Coronary artery (tissue), 2 donors: ENCODE measurements at regions not wholly inside any gene's neighbourhood (a gene's known extent, or its start where the extent isn't known, plus 50 kb on each side); places are given as distances from the start of the nearest gene placed in this dataset.

Experiments
- DNase-seq: peaks from one replicate; pipeline ENCODE4 v3.0.0-alpha.2; 2017; ENCODE audit warnings: low spot score
- H3K27ac ChIP-seq, 2 donors: fragments of 200-600 bp; sonication (generic); one replicate each; pipeline ENCODE4 v1.5.1; 2016 to 2019
- H3K4me3 ChIP-seq: fragments of 200-600 bp; sonication (generic); 2 replicates; pipeline ENCODE4 v1.5.1; 2016; ENCODE audit warnings: mild to moderate bottlenecking, moderate library complexity
- TF ChIP-seq, protein P1 (sequence below): fragments of 200-600 bp; sonication (generic); IDR thresholded peaks from one replicate; pipeline ENCODE4 v1.5.1; 2019; ENCODE audit warnings: antibody characterized with exemption

- TF ChIP-seq, protein P1, sequence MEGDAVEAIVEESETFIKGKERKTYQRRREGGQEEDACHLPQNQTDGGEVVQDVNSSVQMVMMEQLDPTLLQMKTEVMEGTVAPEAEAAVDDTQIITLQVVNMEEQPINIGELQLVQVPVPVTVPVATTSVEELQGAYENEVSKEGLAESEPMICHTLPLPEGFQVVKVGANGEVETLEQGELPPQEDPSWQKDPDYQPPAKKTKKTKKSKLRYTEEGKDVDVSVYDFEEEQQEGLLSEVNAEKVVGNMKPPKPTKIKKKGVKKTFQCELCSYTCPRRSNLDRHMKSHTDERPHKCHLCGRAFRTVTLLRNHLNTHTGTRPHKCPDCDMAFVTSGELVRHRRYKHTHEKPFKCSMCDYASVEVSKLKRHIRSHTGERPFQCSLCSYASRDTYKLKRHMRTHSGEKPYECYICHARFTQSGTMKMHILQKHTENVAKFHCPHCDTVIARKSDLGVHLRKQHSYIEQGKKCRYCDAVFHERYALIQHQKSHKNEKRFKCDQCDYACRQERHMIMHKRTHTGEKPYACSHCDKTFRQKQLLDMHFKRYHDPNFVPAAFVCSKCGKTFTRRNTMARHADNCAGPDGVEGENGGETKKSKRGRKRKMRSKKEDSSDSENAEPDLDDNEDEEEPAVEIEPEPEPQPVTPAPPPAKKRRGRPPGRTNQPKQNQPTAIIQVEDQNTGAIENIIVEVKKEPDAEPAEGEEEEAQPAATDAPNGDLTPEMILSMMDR, result no peak
These were observed 869.4 kb upstream of the ID2 start for GRCh38 chr2:7812231-7812995.

DNA sequence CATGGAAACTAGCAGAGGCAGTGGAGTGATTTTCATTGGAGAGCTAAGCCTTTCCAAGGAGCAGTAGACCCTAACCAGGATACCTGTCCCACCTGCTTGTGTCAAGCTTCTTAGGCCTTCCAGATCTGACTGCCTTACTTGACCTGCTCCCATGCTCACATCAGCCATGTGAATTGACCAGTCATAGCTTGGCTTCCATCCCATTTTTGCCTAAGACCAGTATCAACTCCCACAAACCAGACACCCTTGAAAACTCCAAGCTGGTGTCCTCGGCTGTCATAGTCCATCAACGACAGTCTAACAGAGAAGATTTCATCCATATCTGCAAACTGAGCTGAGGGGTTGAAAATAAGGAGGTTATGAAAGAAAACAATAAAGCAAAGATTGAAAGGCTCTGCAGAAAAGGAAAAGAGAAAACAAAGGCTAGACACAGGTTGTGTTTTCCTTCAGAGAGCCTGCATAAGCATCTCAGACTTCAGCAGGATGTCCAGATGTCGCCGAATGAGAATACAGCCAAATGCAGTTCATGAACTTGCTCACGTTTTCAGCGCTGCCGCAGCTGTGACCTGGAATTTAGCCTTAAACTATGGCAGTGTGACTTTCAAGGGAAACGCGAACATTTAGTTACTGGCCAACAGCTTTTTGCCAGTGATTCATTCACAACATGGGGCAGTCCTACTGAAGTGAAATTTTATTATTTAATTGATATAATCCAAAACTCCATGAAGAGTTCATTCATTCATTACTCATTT, 868.1 kb upstream of the ID2 start:
- TF ChIP-seq, protein P1, result no peak
- Histone ChIP-seq H3K4me3 (no peak overlapping the region), H3K27ac (no peak overlapping the region)
- DNase-seq, result no peak

More at GRCh38 chr2:7812231-7812995, 869.4 kb upstream of the ID2 start:
- no peak for DNase-seq
- Histone ChIP-seq H3K27ac (no peak overlapping the region), H3K4me3 (no peak overlapping the region)

GRCh38 chr2:7815726-7816125, 866.1 kb upstream of the ID2 start:
- TF ChIP-seq, protein P1, result no peak
- Histone ChIP-seq H3K4me3 (no peak overlapping the region), H3K27ac (no peak overlapping the region)
- no peak for DNase-seq

- TF ChIP-seq, protein P1, result no peak
- Histone ChIP-seq H3K4me3 (no peak overlapping the region), H3K27ac (no peak overlapping the region)
- DNase-seq, result no peak
These were observed 865.6 kb upstream of the ID2 start for GRCh38 chr2:7816233-7816632.

DNA sequence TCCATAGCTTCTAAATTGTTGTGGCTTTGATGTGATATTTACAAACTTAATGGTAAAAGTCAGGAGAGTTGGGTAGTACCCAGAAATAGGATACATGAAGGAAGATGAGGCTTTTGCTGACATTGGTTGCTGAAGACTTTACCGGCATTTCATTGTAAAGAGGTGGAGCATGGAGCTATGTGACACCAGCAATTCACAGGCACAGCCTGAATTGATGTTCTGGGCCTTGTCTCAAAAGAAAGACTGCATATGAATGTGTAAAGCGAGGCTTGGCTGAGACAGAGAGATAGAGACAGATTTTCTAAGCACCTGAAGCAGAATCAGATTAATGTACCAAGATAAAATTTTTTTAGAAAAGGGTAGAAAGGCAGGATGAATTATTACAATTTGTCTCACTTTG, 864.9 kb upstream of the ID2 start:
- Histone ChIP-seq H3K27ac (no peak overlapping the region), H3K4me3 (no peak overlapping the region)
- TF ChIP-seq, protein P1, result no peak
- no peak for DNase-seq

DNA sequence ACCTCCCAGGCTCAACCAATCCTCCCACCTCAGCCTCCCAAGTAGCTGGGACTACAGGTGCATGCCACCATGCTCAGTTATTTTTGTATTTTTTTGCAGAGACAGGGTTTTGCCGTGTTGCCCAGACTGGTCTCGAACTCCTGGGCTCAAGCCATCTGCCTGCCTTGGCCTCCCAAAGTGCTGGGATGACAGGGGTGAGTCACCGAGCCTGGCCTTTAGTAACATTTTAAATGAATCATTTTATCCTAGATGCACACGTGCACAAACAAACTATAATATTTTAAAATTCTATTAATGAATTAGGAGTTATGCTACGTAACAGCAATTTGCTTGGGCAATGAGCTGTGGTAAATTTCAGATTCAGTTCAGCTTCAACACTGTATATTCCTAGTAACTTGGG, 862.5 kb upstream of the ID2 start:
- H3K4me3 ChIP-seq, result no peak overlapping the region
- no peak overlapping the region for H3K27ac ChIP-seq
- TF ChIP-seq, protein P1, result no peak
- no peak for DNase-seq

GRCh38 chr2:7819850-7820249, 862.0 kb upstream of the ID2 start:
- H3K27ac ChIP-seq, result no peak overlapping the region
- no peak for DNase-seq
- H3K4me3 ChIP-seq, result no peak overlapping the region
- TF ChIP-seq, protein P1, result no peak
